ENCODE measurements at regions not wholly inside any gene's neighbourhood (a gene's known extent, or its start where the extent isn't known, plus 50 kb on each side); places are given as distances from the start of the nearest gene placed in this dataset.

DNA sequence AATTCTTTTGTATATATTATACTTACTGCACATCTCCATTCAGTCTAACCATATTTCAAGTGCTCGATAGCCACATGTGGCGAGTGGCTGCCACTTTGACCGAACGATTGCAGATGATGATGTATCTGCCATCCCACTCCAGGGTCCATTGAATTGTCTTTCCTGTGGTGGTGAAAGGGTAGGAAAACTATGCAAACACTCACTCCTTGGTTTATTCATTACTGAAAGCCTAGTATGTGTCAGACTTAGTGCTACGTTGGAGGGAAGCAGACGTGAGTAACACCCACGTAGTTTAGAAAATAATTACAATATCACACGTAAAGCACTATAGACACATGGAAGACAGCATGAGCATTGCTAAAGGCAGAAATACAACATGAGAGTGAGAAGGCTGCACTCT, 353.7 kb downstream of the CSNK1G3 start:
- in situ Hi-C loops (cut with HindIII; ENCODE audit: low sequenced_read_pairs), result no loop called here
- no peak for DNase-seq (ENCODE audit: low read depth)
- TF ChIP-seq, protein P1, sequence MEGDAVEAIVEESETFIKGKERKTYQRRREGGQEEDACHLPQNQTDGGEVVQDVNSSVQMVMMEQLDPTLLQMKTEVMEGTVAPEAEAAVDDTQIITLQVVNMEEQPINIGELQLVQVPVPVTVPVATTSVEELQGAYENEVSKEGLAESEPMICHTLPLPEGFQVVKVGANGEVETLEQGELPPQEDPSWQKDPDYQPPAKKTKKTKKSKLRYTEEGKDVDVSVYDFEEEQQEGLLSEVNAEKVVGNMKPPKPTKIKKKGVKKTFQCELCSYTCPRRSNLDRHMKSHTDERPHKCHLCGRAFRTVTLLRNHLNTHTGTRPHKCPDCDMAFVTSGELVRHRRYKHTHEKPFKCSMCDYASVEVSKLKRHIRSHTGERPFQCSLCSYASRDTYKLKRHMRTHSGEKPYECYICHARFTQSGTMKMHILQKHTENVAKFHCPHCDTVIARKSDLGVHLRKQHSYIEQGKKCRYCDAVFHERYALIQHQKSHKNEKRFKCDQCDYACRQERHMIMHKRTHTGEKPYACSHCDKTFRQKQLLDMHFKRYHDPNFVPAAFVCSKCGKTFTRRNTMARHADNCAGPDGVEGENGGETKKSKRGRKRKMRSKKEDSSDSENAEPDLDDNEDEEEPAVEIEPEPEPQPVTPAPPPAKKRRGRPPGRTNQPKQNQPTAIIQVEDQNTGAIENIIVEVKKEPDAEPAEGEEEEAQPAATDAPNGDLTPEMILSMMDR (IDR thresholded peaks at IDR 0.05; ENCODE audit: low read depth, low read length, missing control alignments), result no peak
- no peak overlapping the region for H3K4me3 ChIP-seq (ENCODE audit: low read depth, low read length)

DNA sequence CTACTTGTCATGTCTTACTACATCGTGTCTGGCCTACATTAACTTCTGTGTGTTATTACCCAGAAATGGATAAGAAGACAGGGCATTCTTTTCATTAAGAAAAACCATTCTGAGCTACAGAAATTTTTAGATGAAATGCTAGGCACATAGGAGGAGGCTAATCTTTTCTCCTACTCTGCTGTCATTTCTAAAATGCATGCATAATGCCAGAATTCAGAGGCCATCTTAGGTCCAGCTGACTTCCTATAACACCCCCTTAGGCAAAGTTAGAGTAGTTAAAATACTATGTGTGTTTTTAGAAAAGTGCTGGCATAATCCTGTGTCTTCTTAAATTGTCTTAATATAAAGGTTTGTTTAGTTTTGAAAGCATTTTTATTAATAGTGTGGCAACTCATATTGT, 352.6 kb downstream of the CSNK1G3 start:
- H3K4me3 ChIP-seq (ENCODE audit: low read depth, low read length), result no peak overlapping the region
- in situ Hi-C loops (cut with HindIII; ENCODE audit: low sequenced_read_pairs), result no loop called here
- no peak for DNase-seq (ENCODE audit: low read depth)
- TF ChIP-seq, protein P1 (IDR thresholded peaks at IDR 0.05; ENCODE audit: low read depth, low read length, missing control alignments), result no peak

DNA sequence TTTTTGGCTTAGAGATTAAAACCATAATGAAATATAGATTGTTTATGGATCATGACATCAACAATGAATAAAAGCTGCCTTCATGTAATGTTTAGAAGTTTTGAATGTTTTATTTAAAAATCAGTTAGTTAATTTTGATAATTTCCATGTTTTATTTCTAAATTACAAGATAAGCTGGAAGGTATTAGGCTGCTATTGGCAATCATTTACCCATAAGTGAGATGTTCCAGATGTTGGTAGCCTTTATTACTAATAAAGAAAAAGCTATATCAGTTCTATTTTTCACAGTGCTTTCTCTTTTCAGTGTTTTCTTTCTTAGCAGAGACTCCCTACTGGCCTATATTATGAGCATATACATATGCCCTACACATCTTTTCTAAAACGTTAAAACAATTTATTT, 347.0 kb downstream of the CSNK1G3 start:
- TF ChIP-seq, protein P1 (IDR thresholded peaks at IDR 0.05; ENCODE audit: low read depth, low read length, missing control alignments), result no peak
- no peak overlapping the region for H3K4me3 ChIP-seq (ENCODE audit: low read depth, low read length)
- no peak for DNase-seq (ENCODE audit: low read depth)
- in situ Hi-C loops (cut with HindIII; ENCODE audit: low sequenced_read_pairs), result no loop called here

DNA sequence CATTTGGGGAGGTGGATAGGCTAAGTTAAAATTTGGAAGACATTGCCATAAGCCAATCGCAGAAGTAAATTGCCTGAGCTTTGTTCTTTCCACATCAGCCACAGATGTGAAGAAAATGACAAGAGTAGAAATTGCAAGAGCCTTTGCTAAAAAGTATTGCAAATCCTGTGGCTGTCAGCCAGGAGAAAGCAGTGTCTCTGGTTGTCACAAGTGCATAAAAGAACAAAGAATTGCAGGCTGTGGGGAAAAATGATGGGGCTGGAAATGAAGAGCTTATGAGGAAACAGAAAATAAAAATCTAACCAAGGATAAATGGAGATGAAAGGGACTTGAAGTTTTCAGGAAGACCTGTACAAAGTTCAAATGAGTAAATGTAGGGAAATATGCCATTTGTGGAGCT, 344.8 kb downstream of the CSNK1G3 start:
- in situ Hi-C loops (cut with HindIII; ENCODE audit: low sequenced_read_pairs), result no loop called here
- H3K4me3 ChIP-seq (ENCODE audit: low read depth, low read length), result no peak overlapping the region
- TF ChIP-seq, protein P1 (IDR thresholded peaks at IDR 0.05; ENCODE audit: low read depth, low read length, missing control alignments), result no peak
- DNase-seq (ENCODE audit: low read depth), result no peak

DNA sequence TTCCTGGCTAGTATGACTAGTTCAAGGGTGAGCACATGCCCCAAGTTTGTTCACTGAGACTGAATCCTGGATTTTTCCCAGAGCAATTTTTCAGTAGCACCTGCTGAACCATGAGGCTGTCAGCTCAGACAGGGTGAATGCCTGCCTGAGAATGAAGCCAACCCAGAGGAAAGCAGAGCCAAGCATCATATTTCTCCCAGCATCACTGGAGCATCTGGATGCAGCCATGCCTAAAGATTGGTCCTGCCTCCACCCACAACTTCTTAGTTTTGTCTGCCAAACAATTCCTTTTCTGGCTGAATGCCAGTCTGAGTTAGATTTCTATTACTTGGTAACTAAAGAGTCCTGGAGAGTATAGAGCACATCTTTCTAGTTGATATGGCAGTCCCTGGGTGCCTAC, 343.6 kb downstream of the CSNK1G3 start:
- H3K4me3 ChIP-seq (ENCODE audit: low read depth, low read length), result no peak overlapping the region
- in situ Hi-C loops (cut with HindIII; ENCODE audit: low sequenced_read_pairs), result no loop called here
- TF ChIP-seq, protein P1 (IDR thresholded peaks at IDR 0.05; ENCODE audit: low read depth, low read length, missing control alignments), result no peak
- peak; percentile 65 for DNase-seq (ENCODE audit: low read depth)

DNA sequence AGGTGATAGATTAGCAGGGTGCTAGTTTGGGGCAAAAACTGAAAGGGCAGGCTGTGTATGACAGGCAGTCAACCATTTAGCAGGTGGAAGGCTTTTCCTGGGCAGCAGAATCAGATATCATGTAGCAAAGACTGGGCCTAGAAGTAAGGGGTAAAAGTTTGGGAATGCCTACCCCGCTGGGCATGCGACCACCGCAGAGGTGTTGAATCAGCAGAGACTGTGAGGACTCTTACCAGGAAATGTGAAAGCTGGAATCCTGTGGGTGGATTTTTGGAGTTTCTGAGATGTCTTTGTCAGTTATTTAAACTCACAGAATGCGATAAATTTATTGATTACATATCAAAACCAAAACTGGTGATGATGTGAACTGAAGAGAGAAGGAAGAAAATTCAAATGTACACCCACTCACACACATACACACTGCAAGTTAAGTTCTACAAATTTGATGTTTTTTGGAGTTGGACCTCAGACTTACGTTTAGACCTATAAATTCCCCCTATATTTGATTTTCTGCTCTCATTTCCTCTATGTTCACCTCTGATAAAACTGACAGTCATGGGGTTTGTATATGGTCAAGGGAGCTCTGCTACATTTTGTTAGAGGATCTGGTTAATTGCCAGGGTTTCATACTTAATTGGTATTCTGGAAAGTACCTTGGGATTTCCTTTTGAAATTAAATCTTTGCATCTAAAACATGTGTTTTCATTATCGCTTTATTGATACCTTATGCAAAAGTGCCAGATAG, 333.6 kb downstream of the CSNK1G3 start:
- H3K4me3 ChIP-seq (ENCODE audit: low read depth, low read length), result no peak overlapping the region
- DNase-seq (ENCODE audit: low read depth), result no peak
- in situ Hi-C loops (cut with HindIII; ENCODE audit: low sequenced_read_pairs), result no loop called here
- TF ChIP-seq, protein P1 (IDR thresholded peaks at IDR 0.05; ENCODE audit: low read depth, low read length, missing control alignments), result no peak
